Heart left ventricle (tissue), 16 donors: ENCODE measurements at regions not wholly inside any gene's neighbourhood (a gene's known extent, or its start where the extent isn't known, plus 50 kb on each side); places are given as distances from the start of the nearest gene placed in this dataset.

Source experiments
- ATAC-seq, 4 donors: fragments of 200-7000 bp; cut with Tn5 transposase; one replicate each; pipeline ENCODE4 v1.9.1; 2020 to 2022; ENCODE audit warnings: moderate library complexity in 4 of 4, mild to moderate bottlenecking in 3 of 4, moderate number of reproducible peaks in 1 of 4
- DNase-seq, 5 donors: peaks; one replicate each; pipeline ENCODE4 v3.0.0-alpha.2; 2020
- H3K27ac ChIP-seq, 12 donors: fragments of 200-600 bp; sonication (generic) in 4 of 12; one replicate each; pipeline versions ENCODE4 v1.5.0 to v1.8.0; 2016 to 2022; ENCODE audit warnings: mild to moderate bottlenecking in 2 of 12
- H3K27me3 ChIP-seq, 9 donors: fragments of 200-600 bp; sonication (generic) in 2 of 9; one replicate each; pipeline versions ENCODE4 v1.5.1 to v1.8.0; 2016 to 2022; ENCODE audit warnings: mild to moderate bottlenecking in 3 of 9
- H3K36me3 ChIP-seq, 9 donors: fragments of 200-600 bp; sonication (generic) in 2 of 9; one replicate each; pipeline versions ENCODE4 v1.5.0 to v1.8.0; 2018 to 2022; ENCODE audit warnings: mild to moderate bottlenecking in 2 of 9
- H3K4me1 ChIP-seq, 12 donors: fragments of 200-600 bp; sonication (generic) in 4 of 12; one replicate each; pipeline versions ENCODE4 v1.5.0 to v1.8.0; 2016 to 2022; ENCODE audit warnings: mild to moderate bottlenecking in 3 of 12
- H3K4me3 ChIP-seq, 12 donors: fragments of 200-600 bp; sonication (generic) in 4 of 12; one replicate each; pipeline versions ENCODE4 v1.5.0 to v1.8.0; 2017 to 2022; ENCODE audit warnings: mild to moderate bottlenecking in 9 of 12, moderate library complexity in 4 of 12
- H3K9me3 ChIP-seq, 12 donors: fragments of 200-600 bp; sonication (generic) in 4 of 12; one replicate each; pipeline versions ENCODE4 v1.5.0 to v1.8.0; 2016 to 2022; ENCODE audit warnings: mild to moderate bottlenecking in 1 of 12
- CTCF ChIP-seq, 12 donors: fragments of 200-600 bp; sonication (generic) in 4 of 12; IDR thresholded peaks; one replicate each; pipeline versions ENCODE4 v1.5.0 to v1.8.0; 2018 to 2022; ENCODE audit warnings: antibody characterized with exemption in 12 of 12, mild to moderate bottlenecking in 5 of 12
- POLR2A ChIP-seq, 2 donors: fragments of 450-650 bp; IDR thresholded peaks; one replicate each; pipeline ENCODE4 v1.6.1; 2017; ENCODE audit warnings: antibody characterized with exemption in 2 of 2, mild to moderate bottlenecking in 2 of 2, moderate library complexity in 2 of 2
- WGBS, 4 donors: extraction: QIAGEN DNeasy Blood & Tissue Kit in 2 of 4; methylation state at CpG; one replicate each; pipeline versions ENCODE4 v1.1.5 to v1.1.7; 2013 to 2018; 5-methylcytosine and 5-hydroxymethylcytosine counted together
- intact Hi-C, 10 donors: fragments of 100-400 bp; cut with DNase I; formaldehyde crosslinking; loops; one replicate each; pipeline versions ENCODE4 v1.11.1 to v1.14.2; 2022
- donor health status: ischemic (EF 13 %, LVEDD 7.1; RV severe dilation, severe dysfunction).
- donor health status: healthy with polysubstance abuse.
- donor health status: DM: no; HTN: yes; CAD: no.
- donor health status: DM: no; HTN: no; CAD: no.
- donor health status: ischemic (EF 25% LVEDD 6.9; RV normal size, moderate dysfunction).
- donor health status: ischemic (EF 25% LVEDD 5.7; RV mildly dilated, moderate dysfunction).
- donor health status: healthy.
- donor health status: DM: yes; HTN: yes; CAD: no.
- donor health status: ischemic (EF 35%, LVEDD 5.7; RV mildly dilated, moderate dysfunction).
- donor health status: nonischemic (EF 11% LVEDD 7.7; RV severe dilation, severe dysfunction).
- donor health status: DM: yes; HTN: yes; CAD: no.
- donor health status: PGD.
- donor health status: ischemic (EF 29% LVEDD 5.4; RV normal size, mild dysfunction).
- donor health status: nonischemic (EF 23%, LVEDD 6.1; RV moderate dilation, normal function).

GRCh38 chr21:32842146-32842545 is 70.6 kb upstream of the PAXBP1 start:
- Histone ChIP-seq H3K27me3 (peaks cover 0 to 2% (median 0%) of the 10 kb centered on the region in 9 donors), H3K4me3 (no peak overlapping the region), H3K4me1 (no peaks in the 10 kb centered on the region), H3K9me3 (peaks cover 0 to 3% (median 0%) of the 10 kb centered on the region in 12 donors), H3K36me3 (no peaks in the 10 kb centered on the region), H3K27ac (no peak overlapping the region)
- 91 to 100% (median 93%) methylated on average over 1 of the region's 1 CpG for WGBS, 4 donors
- ATAC-seq (no peak), DNase-seq (no peak)
- no peak for TF ChIP-seq POLR2A (IDR thresholded peaks at IDR 0.05)
- no peak for TF ChIP-seq CTCF (IDR thresholded peaks at IDR 0.05)
- intact Hi-C loops: no loop called here

GRCh38 chr21:32843561-32843960 is 72.0 kb upstream of the PAXBP1 start:
- WGBS, 4 donors: 72 to 80% (median 78%) methylated on average over 3 of the region's 3 CpGs
- no peak for ATAC-seq
- TF ChIP-seq POLR2A (IDR thresholded peaks at IDR 0.05) (no peak), CTCF (IDR thresholded peaks at IDR 0.05) (no peak)
- no peak for DNase-seq
- H3K36me3 ChIP-seq: no peaks in the 10 kb centered on the region
- H3K27me3 ChIP-seq: peaks cover 0 to 2% (median 0%) of the 10 kb centered on the region in 9 donors
- H3K4me3 ChIP-seq: no peak overlapping the region
- no peaks in the 10 kb centered on the region for H3K4me1 ChIP-seq
- intact Hi-C loops: no loop called here
- H3K9me3 ChIP-seq: no peaks in the 10 kb centered on the region
- no peak overlapping the region for H3K27ac ChIP-seq

GRCh38 chr21:32844076-32844475 is 72.5 kb upstream of the PAXBP1 start:
- DNase-seq: no peak

More at GRCh38 chr21:32844076-32844475, 72.5 kb upstream of the PAXBP1 start:
- H3K27me3 ChIP-seq: peaks cover 0 to 2% (median 0%) of the 10 kb centered on the region in 9 donors
- WGBS, 4 donors: 57 to 75% (median 70%) methylated on average over 1 of the region's 1 CpG
- H3K4me1 ChIP-seq: no peaks in the 10 kb centered on the region
- TF ChIP-seq CTCF (IDR thresholded peaks at IDR 0.05) (no peak), POLR2A (IDR thresholded peaks at IDR 0.05) (no peak)
- no peak overlapping the region for H3K27ac ChIP-seq
- H3K9me3 ChIP-seq: no peaks in the 10 kb centered on the region
- no peak overlapping the region for H3K4me3 ChIP-seq
- H3K36me3 ChIP-seq: no peaks in the 10 kb centered on the region
- intact Hi-C loops: no loop called here
- ATAC-seq: no peak
